ENCODE measurements at regions not wholly inside any gene's neighbourhood (a gene's known extent, or its start where the extent isn't known, plus 50 kb on each side); places are given as distances from the start of the nearest gene placed in this dataset.

- no peak for TF ChIP-seq CTCF (optimal IDR thresholded peaks at IDR 0.05 in 1 of 3, IDR thresholded peaks at IDR 0.05 in 1 of 3, conservative IDR thresholded peaks at IDR 0.05 in 1 of 3; ENCODE audit: extremely low read depth in 1 of 3, insufficient read depth in 2 of 3, low read length in 3 of 3)
- no peak for TF ChIP-seq EZH2 (IDR thresholded peaks at IDR 0.05; ENCODE audit: low read length)
- H3K4me1 ChIP-seq (ENCODE audit: control insufficient read depth, extremely low read depth, insufficient read depth, low read length) = peaks cover 20% of the 10 kb centered on the region
- no peak overlapping the region for H3K4me3 ChIP-seq (ENCODE audit: control insufficient read depth in 2 of 3, extremely low read depth in 1 of 3, insufficient read depth in 2 of 3, low read depth in 1 of 3, low read length in 3 of 3)
- no peaks in the 10 kb centered on the region for H3K79me2 ChIP-seq (ENCODE audit: control insufficient read depth, insufficient read depth, low read length)
- DNase-seq (ENCODE audit: low read depth, low spot score) (no peak), FAIRE-seq (no peak)
- H3K27me3 ChIP-seq (ENCODE audit: control insufficient read depth, extremely low read depth, insufficient read depth, low read length) = no peaks in the 10 kb centered on the region
- no peak overlapping the region for H3K9ac ChIP-seq (ENCODE audit: control insufficient read depth, extremely low read depth, insufficient read depth, low read length)
- H3K27ac ChIP-seq (ENCODE audit: control insufficient read depth, insufficient read depth, low read length) = no peak overlapping the region
- H3K9me3 ChIP-seq (ENCODE audit: control insufficient read depth, low read depth, low read length) = no peaks in the 10 kb centered on the region
- H3K4me2 ChIP-seq (ENCODE audit: control insufficient read depth, extremely low read depth, insufficient read depth, low read depth, low read length) = no peak overlapping the region
- dilution Hi-C loops (cut with MboI; ENCODE audit: extremely low pct_ligation_motif_present, low sequenced_read_pairs) = no loop called here
- H2AFZ ChIP-seq (ENCODE audit: control insufficient read depth, low read length) = no peak overlapping the region
- no peaks in the 10 kb centered on the region for H4K20me1 ChIP-seq (ENCODE audit: control insufficient read depth, extremely low read depth, insufficient read depth, low read length)
- H3K9me1 ChIP-seq (ENCODE audit: control insufficient read depth, extremely low read depth, insufficient read depth, low read length) = no peaks in the 10 kb centered on the region
- H3K36me3 ChIP-seq (ENCODE audit: control insufficient read depth in 2 of 2, extremely low read depth in 1 of 2, insufficient read depth in 2 of 2, low read length in 2 of 2) = no peaks in the 10 kb centered on the region
These were observed 634.4 kb upstream of the WWC1 start for GRCh38 chr5:167657016-167657415.

GRCh38 chr5:167658889-167659288, 632.6 kb upstream of the WWC1 start:
- FAIRE-seq (no peak), DNase-seq (ENCODE audit: low read depth, low spot score) (no peak)
- TF ChIP-seq CTCF (optimal IDR thresholded peaks at IDR 0.05 in 1 of 3, IDR thresholded peaks at IDR 0.05 in 1 of 3, conservative IDR thresholded peaks at IDR 0.05 in 1 of 3; ENCODE audit: extremely low read depth in 1 of 3, insufficient read depth in 2 of 3, low read length in 3 of 3) (no peak), EZH2 (IDR thresholded peaks at IDR 0.05; ENCODE audit: low read length) (no peak)
- Histone ChIP-seq H3K4me3 (ENCODE audit: control insufficient read depth in 2 of 3, extremely low read depth in 1 of 3, insufficient read depth in 2 of 3, low read depth in 1 of 3, low read length in 3 of 3) (no peak overlapping the region), H3K4me2 (ENCODE audit: control insufficient read depth, extremely low read depth, insufficient read depth, low read depth, low read length) (no peak overlapping the region), H3K79me2 (ENCODE audit: control insufficient read depth, insufficient read depth, low read length) (no peaks in the 10 kb centered on the region), H4K20me1 (ENCODE audit: control insufficient read depth, extremely low read depth, insufficient read depth, low read length) (no peaks in the 10 kb centered on the region), H2AFZ (ENCODE audit: control insufficient read depth, low read length) (no peak overlapping the region), H3K27me3 (ENCODE audit: control insufficient read depth, extremely low read depth, insufficient read depth, low read length) (no peaks in the 10 kb centered on the region), H3K9me3 (ENCODE audit: control insufficient read depth, low read depth, low read length) (no peaks in the 10 kb centered on the region), H3K9me1 (ENCODE audit: control insufficient read depth, extremely low read depth, insufficient read depth, low read length) (no peaks in the 10 kb centered on the region), H3K27ac (ENCODE audit: control insufficient read depth, insufficient read depth, low read length) (no peak overlapping the region), H3K4me1 (ENCODE audit: control insufficient read depth, extremely low read depth, insufficient read depth, low read length) (peaks cover 3% of the 10 kb centered on the region), H3K36me3 (ENCODE audit: control insufficient read depth in 2 of 2, extremely low read depth in 1 of 2, insufficient read depth in 2 of 2, low read length in 2 of 2) (no peaks in the 10 kb centered on the region), H3K9ac (ENCODE audit: control insufficient read depth, extremely low read depth, insufficient read depth, low read length) (no peak overlapping the region)
- dilution Hi-C loops (cut with MboI; ENCODE audit: extremely low pct_ligation_motif_present, low sequenced_read_pairs) = no loop called here

Measured in keratinocyte (primary cell).